Panc1 (cell line): ENCODE measurements at regions not wholly inside any gene's neighbourhood (a gene's known extent, or its start where the extent isn't known, plus 50 kb on each side); places are given as distances from the start of the nearest gene placed in this dataset.

ENCODE experiments used
- ATAC-seq: fragments of 200-7000 bp; cut with Tn5 transposase; 2 replicates; pipeline ENCODE4 v1.9.1; 2020; ENCODE audit warnings: mild to moderate bottlenecking, moderate library complexity
- BruUV-seq: library from RNA; stranded (reverse); fragments of 400-500 nt; replicated peaks from 2 replicates; lab custom pipeline; 2021; lab: Mats Ljungman, UMichigan
- CTCF ChIA-PET: fragments of 300-600 bp; sonication (Branson Sonifier 250); formaldehyde crosslinking; loops from one replicate; lab custom pipeline; 2022; ENCODE audit warnings: antibody characterized with exemption; lab: Charles Lee
- POLR2A ChIA-PET: fragments of 300-600 bp; sonication (Branson Sonifier 250); formaldehyde crosslinking; loops from one replicate; lab custom pipeline; 2022; ENCODE audit warnings: antibody characterized with exemption; lab: Charles Lee
- DNase-seq: peaks from one replicate; pipeline ENCODE4 v3.0.0-alpha.2; 2010; ENCODE audit warnings: low read depth, low spot score
- H3K27ac ChIP-seq: 2 replicates; pipeline ENCODE4 v1.5.1; 2011; ENCODE audit warnings: mild to moderate bottlenecking, low read length, inconsistent platforms
- H3K27me3 ChIP-seq: fragments of 200-500 bp; sonication (Bioruptor generic); 2 replicates; pipeline ENCODE4 v1.6.0; 2014; ENCODE audit warnings: low read length, inconsistent platforms; ENCODE audit not compliant: control insufficient read depth, insufficient read depth
- H3K36me3 ChIP-seq: fragments of 200-500 bp; sonication (Bioruptor generic); 2 replicates; pipeline ENCODE4 v1.5.1; 2014; ENCODE audit warnings: inconsistent platforms, mild to moderate bottlenecking, low read length, moderate library complexity; ENCODE audit not compliant: control insufficient read depth, insufficient read depth
- H3K4me1 ChIP-seq: 2 replicates; pipeline ENCODE4 v1.5.1; 2011; ENCODE audit warnings: inconsistent platforms, mild to moderate bottlenecking, low read length, moderate library complexity; ENCODE audit not compliant: control insufficient read depth, insufficient read depth
- H3K4me3 ChIP-seq, 2 experiments: 2 replicates each; pipeline ENCODE4 v1.5.1; 2011 to 2012; ENCODE audit warnings: low read depth in 2 of 2, low read length in 2 of 2, mild to moderate bottlenecking in 2 of 2, inconsistent platforms in 1 of 2, moderate library complexity in 1 of 2
- H3K9me3 ChIP-seq: fragments of 200-500 bp; sonication (Bioruptor generic); 2 replicates; pipeline ENCODE4 v1.5.1; 2014; ENCODE audit warnings: low read depth, mild to moderate bottlenecking, inconsistent platforms, low read length, moderate library complexity; ENCODE audit not compliant: control insufficient read depth, insufficient read depth
- CTCF ChIP-seq: fragments of 450-650 bp; IDR thresholded peaks from 2 replicates; pipeline ENCODE4 v1.5.1; 2017; ENCODE audit warnings: mild to moderate bottlenecking
- POLR2AphosphoS5 ChIP-seq: IDR thresholded peaks from 2 replicates; pipeline ENCODE4 v1.6.1; 2012; ENCODE audit warnings: mild to moderate bottlenecking, low read depth, low read length, moderate library complexity
- REST ChIP-seq, 2 experiments: IDR thresholded peaks; 2 replicates each; pipeline ENCODE4 v1.6.1; 2011 to 2012; ENCODE audit warnings: low read depth in 2 of 2, control low read depth in 1 of 2, low read length in 1 of 2, mild to moderate bottlenecking in 1 of 2, moderate library complexity in 1 of 2; ENCODE audit not compliant: insufficient read depth in 1 of 2
- SIN3A ChIP-seq: IDR thresholded peaks from 2 replicates; pipeline ENCODE4 v1.6.1; 2012; ENCODE audit warnings: low read depth, mild to moderate bottlenecking, low read length, moderate library complexity, borderline replicate concordance; ENCODE audit not compliant: insufficient read depth
- TCF7L2 ChIP-seq: IDR thresholded peaks from 2 replicates; pipeline ENCODE4 v1.6.1; 2011; ENCODE audit warnings: mild to moderate bottlenecking, low read depth, low read length, inconsistent platforms
- in situ Hi-C: cut with HindIII; loops from 2 replicates; pipeline ENCODE4 v1.10.0; 2016; ENCODE audit warnings: low sequenced_read_pairs, low pct_unique_long_range_greater_than_20kb
- intact Hi-C: fragments of 100-400 bp; cut with micrococcal nuclease; formaldehyde crosslinking; loops from one replicate; pipeline ENCODE4 v1.10.0; 2022; ENCODE audit not compliant: unreplicated experiment

DNA sequence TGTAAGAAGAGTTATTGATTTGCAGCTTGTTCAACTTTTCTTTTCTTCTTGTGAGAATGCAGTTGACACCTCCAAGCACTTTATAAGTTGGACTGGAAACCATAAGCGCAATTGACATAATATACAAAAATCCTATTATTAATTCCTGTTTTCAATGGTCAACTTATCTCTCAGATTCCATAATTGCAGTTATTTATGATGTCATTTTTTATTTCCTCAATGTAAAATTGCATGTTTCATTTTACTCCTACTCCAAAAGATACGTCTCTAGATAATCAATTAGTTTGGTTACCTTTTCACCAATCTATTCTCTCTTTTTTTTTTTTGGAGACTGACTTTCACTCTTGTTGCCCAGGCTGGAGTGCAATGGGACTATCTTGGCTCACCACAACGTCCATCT lies 1416.1 kb upstream of the CDH6 start:
- H3K36me3 ChIP-seq = no peaks in the 10 kb centered on the region
- H3K27me3 ChIP-seq = no peaks in the 10 kb centered on the region
- TF ChIP-seq POLR2AphosphoS5 (no peak), SIN3A (no peak), CTCF (no peak)
- DNase-seq (no peak), ATAC-seq (no peak)
- no TSS peak for BruUV-seq
- no peaks in the 10 kb centered on the region for H3K9me3 ChIP-seq
- no peak overlapping the region for H3K27ac ChIP-seq
- no peaks in the 10 kb centered on the region for H3K4me1 ChIP-seq
- ChIA-PET CTCF (interaction anchor here (0.7 kb wide), 1 partner anchor 172 kb away, joined by 3 read pairs; no protein-coding TSS in a partner anchor), POLR2A (no interaction called here)
- H3K4me3 ChIP-seq = no peak overlapping the region
- in situ Hi-C loops (no loop called here), intact Hi-C loops (no loop called here)

GRCh38 chr5:29770936-29771335 lies 1422.5 kb upstream of the CDH6 start:
- no peak for ATAC-seq
- in situ Hi-C loops (no loop called here), intact Hi-C loops (no loop called here)
- H3K36me3 ChIP-seq = no peaks in the 10 kb centered on the region
- ChIA-PET CTCF (no interaction called here), POLR2A (no interaction called here)
- H3K4me3 ChIP-seq = no peak overlapping the region
- no peaks in the 10 kb centered on the region for H3K9me3 ChIP-seq
- TF ChIP-seq SIN3A = no peak
- TF ChIP-seq REST (IDR thresholded peaks at IDR 0.05; ENCODE audit: insufficient read depth in 1 of 2, low read depth in 2 of 2, low read length in 1 of 2) = no peak
- no peak for TF ChIP-seq TCF7L2
- H3K27ac ChIP-seq = no peak overlapping the region
- no peaks in the 10 kb centered on the region for H3K27me3 ChIP-seq
- no peaks in the 10 kb centered on the region for H3K4me1 ChIP-seq
- BruUV-seq = no TSS peak
- no peak for DNase-seq

DNA sequence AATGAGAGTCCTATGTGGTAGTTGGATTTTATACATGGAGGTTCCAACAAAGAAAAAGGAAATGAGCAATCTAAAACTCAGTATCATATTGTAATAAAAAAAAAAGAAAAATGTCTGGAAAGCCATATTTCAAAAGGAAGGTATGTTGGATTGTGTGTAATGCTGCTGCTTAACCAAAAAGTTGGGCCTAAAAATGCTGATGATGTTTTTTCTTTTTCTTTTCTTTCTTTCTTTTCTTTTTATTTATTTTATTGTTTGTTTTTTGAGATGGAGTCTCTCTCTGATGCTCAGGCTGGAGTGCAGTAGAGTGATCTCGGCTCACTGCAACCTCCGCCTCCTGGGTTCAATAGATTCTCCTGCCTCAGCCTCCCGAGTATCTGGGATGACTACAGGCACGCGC lies 1424.0 kb upstream of the CDH6 start:
- CTCF ChIA-PET = no interaction called here
- no peak for ATAC-seq

More for the DNA sequence above, 1424.0 kb upstream of the CDH6 start:
- H3K36me3 ChIP-seq = no peaks in the 10 kb centered on the region
- no peak overlapping the region for H3K27ac ChIP-seq
- TF ChIP-seq TCF7L2 (no peak), POLR2AphosphoS5 (no peak), REST (IDR thresholded peaks at IDR 0.05; ENCODE audit: insufficient read depth in 1 of 2, low read depth in 2 of 2, low read length in 1 of 2) (no peak), CTCF (no peak), SIN3A (no peak)
- no peaks in the 10 kb centered on the region for H3K9me3 ChIP-seq
- no peak for DNase-seq
- H3K27me3 ChIP-seq = no peaks in the 10 kb centered on the region
- intact Hi-C loops (no loop called here), in situ Hi-C loops (no loop called here)
- POLR2A ChIA-PET = no interaction called here
- BruUV-seq = no TSS peak
- no peak overlapping the region for H3K4me3 ChIP-seq
- no peaks in the 10 kb centered on the region for H3K4me1 ChIP-seq
